ENCODE measurements at regions not wholly inside any gene's neighbourhood (a gene's known extent, or its start where the extent isn't known, plus 50 kb on each side); places are given as distances from the start of the nearest gene placed in this dataset.

DNA sequence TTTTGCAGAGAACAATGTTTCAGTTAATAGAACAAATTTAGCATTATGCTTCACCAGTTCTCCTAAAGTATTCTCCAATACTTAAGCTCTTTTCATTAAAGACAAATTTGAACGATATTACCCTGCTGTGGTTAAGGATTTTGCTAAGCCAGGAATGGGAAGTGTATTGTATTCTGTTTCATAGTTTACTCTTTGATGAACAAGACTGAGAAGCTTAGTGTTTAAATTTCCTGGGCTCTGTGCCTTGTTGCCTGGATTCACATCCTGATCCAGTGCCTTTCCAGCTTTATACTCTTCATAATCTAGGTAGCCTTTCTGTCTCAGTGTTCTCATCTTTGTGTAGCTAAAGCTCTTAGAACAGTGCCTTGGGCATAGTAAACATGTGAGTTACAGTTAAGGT, 58.6 kb upstream of the GLS start:
- H3K9me3 Mint-ChIP-seq (ENCODE audit: low read depth), result peaks cover 4% of the 10 kb centered on the region
- DNase-seq, result no peak
- H3K4me3 Mint-ChIP-seq, result no peak overlapping the region
- no peak overlapping the region for H3K27ac Mint-ChIP-seq
- CTCF ChIA-PET, result no interaction called here
- H3K27me3 Mint-ChIP-seq, result peaks cover 3% of the 10 kb centered on the region
- H3K4me1 Mint-ChIP-seq, result no peaks in the 10 kb centered on the region
- no peaks in the 10 kb centered on the region for H3K36me3 Mint-ChIP-seq
- no peak for ATAC-seq

- H3K4me1 Mint-ChIP-seq, result no peaks in the 10 kb centered on the region
- H3K9me3 Mint-ChIP-seq (ENCODE audit: low read depth), result no peaks in the 10 kb centered on the region
- CTCF ChIA-PET, result no interaction called here
- no peak for ATAC-seq
- H3K27ac Mint-ChIP-seq, result no peak overlapping the region
- peaks cover 2% of the 10 kb centered on the region for H3K27me3 Mint-ChIP-seq
- no peak for DNase-seq
- H3K4me3 Mint-ChIP-seq, result no peak overlapping the region
- no peaks in the 10 kb centered on the region for H3K36me3 Mint-ChIP-seq
These were observed 52.9 kb upstream of the GLS start for GRCh38 chr2:190827720-190828119.

DNA sequence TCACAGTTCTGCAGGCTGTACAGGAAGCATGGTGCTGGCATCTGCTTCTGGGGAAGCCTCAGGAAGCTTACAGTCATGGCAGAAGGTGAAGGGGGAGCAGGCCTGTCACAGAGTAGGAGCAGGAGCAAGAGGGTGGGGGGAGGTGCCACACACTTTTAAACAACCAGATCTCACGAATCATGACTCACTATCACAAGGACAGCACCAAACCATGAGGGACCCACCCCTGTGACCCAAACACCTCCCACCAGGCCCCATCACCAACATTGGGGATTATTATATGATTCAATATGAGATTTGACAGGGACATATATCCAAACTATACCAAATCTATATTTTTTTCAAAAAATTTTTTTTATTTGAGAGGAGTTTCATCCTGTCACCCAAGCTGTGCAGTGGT, 51.0 kb upstream of the GLS start:
- Mint-ChIP-seq H3K36me3 (no peaks in the 10 kb centered on the region), H3K4me3 (no peak overlapping the region), H3K27me3 (peaks cover 5% of the 10 kb centered on the region), H3K9me3 (ENCODE audit: low read depth) (no peaks in the 10 kb centered on the region), H3K27ac (no peak overlapping the region), H3K4me1 (no peaks in the 10 kb centered on the region)
- ATAC-seq, result no peak
- CTCF ChIA-PET, result no interaction called here
- no peak for DNase-seq

Measured in activated CD8-positive, alpha-beta memory T cell treated with anti-CD3 and anti-CD28 coated beads, Interleukin-2, amount 10 ng/mL, durations not matched to agents 7 days and 5 days (primary cell).